GM19025 (cell line): ENCODE measurements at regions not wholly inside any gene's neighbourhood (a gene's known extent, or its start where the extent isn't known, plus 50 kb on each side); places are given as distances from the start of the nearest gene placed in this dataset.
"Not testable (repeated sequence)": the region's sequence is repeated elsewhere in the genome, so short reads cannot be mapped to it uniquely, and the experiment has no call there.

Experiments
- ATAC-seq: cut with Tn5 transposase; IDR thresholded peaks from one replicate; pipeline ENCODE4 v1.9.1; 2021; ENCODE audit warnings: mild to moderate bottlenecking, low read depth, moderate library complexity; ENCODE audit not compliant: unreplicated experiment

DNA sequence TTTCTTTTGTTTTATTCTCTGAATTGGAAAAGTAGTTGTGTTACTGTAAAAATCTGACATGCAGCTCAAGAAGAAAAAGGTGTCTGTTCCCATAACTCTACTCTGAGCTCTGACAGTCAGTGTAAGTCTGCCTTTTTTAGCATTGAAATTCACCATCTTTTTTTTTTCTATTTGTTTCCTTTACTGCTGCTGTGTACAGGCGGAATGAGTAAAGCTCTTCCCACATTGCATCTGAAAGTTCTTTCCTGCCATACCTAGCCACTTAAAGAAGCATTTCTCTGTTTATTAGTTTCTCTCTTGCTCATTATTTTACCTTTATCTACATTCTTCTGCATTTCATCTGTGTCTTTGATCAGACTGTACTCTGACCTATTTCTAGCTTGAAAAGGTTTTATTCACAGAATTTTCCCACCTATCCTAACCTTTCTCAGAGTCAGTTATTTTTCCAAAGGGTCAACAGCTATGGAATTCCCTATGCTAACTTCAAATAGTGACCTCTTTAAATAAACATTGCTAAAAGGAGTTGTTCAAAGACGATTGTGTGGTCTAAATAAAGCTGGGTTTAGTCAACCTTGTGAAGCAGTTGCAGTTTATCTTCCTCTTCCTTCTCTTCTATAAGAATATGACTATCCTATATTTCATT, 1303.1 kb upstream of the ZEB2 start:
- no peak for ATAC-seq

DNA sequence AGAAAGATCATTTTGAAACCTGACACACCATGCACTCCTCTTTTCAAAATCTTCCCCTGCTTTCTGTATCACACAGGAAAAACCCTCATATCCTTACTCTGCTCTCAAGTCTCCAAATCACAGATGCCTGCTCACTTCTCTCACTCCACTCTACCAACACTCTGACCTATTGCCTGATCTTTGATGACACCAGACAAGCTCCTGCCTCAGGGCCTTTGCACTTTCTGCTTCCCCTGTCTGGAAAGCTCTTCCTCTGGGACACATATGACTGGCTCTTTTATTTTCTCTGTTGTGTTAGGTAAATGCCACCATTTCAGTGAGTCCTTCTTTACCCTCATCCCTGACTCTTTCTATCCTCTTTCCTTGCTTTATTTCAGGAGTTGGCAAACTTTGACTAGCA, 1300.7 kb upstream of the ZEB2 start:
- ATAC-seq = no peak

- no peak for ATAC-seq
Observed at GRCh38 chr2:145818890-145819504, 1299.1 kb upstream of the ZEB2 start.

DNA sequence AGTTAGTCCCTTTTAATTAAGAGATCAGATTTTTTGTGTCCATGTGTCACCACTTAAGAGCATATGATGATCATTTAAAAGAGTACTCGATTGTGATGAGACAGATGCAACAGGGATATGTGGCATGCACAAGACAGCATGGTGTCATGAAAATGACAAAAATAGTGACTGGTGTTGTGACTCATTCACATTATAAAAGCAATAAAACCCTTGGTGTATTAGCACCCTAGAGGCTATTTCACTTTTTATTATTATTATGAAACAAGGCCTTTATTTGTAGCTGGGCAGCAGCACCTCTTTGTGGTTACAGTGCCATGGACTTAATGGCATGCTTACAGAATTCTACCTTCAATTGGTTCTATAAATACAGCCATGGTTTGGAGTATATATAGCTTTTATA, 1296.0 kb upstream of the ZEB2 start:
- ATAC-seq = no peak

DNA sequence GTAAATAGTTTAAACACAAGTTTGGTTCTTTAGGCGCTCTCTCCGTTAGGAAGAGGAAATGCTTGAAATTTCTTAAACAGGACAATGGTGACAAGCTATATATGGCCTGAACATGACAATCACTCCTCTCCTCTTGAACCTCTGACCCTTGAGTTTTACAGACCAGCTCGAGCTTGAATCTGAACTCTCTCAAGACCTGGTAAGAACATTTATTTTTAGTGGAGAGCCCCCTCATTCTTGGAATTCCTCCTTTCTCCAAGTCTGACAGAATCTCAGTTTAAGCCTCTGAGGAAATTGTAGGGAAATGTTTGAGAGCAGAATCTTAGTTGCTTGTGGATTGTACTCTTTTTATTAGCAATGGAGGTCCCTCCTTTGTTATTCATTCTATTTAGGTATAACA, 1293.6 kb upstream of the ZEB2 start:
- ATAC-seq = no peak

DNA sequence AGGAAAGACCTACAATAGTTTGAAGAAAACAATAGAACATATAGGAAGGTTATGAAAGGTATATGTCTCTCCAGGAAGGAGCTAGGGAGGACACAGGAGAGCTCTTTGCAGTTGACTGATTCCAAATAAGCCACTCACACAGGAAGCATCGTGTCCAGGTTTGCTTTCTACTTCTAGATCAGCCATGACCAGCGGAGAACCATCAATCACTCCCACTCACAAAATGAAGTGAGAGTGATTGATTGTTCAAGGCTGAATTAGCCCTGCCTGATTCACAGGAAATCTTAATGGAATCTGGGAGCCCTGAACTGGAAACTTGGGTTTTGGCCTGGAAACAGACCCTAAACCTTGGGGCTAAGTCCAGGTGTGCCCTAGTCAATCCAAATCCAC, 1292.2 kb upstream of the ZEB2 start:
- ATAC-seq = no peak

DNA sequence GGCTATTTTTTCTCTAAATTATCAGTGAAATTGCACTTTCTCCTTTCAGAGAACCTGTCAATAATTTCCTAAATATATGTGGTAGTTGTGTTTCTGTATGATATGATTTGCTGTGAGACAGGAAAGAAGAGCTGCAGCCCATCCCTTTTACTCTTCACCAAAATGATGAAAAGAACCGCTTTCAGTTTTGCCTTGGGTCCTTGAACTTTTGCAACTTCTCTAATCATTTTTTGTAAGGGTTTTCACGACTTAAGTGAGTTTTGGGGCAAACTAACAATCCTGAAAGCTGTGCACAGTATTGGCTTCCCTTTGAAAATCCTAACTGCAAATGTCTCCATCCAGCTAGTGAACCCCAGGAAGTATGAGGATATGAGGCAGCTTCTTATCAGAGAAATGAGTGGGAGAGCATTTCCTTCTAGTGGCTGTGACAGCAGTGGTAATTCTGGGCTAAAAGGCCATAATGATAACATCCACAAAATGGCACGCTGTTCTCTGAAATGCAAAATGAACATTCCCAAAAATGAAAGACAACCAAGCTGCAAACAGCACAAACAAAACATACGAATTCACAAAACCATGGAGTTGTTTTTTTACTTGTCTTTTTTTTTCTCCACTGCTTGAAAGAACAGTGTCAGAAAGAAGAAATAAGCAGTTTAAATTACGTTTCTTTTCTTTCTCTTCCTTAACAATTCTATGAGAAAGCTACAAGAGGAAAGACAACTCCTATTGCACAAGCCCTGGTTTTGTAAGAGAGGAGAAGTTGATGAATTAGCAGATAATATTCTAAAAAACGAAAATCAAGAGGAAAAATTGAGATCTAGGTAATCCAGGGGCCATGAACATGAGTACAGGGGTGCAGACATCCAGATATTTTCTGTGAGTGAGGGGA, 1291.6 kb upstream of the ZEB2 start:
- ATAC-seq = no peak

- ATAC-seq = no peak
Observed at GRCh38 chr2:145807968-145808367, 1288.0 kb upstream of the ZEB2 start.

- ATAC-seq = no peak
Observed at GRCh38 chr2:145807554-145807953, 1287.6 kb upstream of the ZEB2 start.

DNA sequence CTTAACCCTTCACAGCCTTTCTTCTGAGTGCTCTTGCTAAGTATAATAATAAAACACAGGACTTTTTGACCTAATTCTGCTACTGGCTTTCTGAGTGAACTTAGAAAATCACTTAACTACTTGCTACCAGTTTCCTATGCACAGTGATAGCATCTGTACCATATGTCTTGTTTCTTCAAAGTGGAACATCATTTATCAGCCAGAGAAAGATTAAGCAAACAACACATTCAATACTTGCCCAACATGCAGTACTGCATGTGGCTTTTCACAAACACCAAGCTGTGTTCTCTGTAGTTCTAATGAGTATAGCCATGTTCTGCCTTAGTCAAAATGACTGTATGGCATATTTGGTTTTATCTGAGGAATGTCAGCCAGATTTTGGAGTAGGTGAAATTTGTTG, 1286.6 kb upstream of the ZEB2 start:
- ATAC-seq = no peak

- ATAC-seq = no peak
Observed at GRCh38 chr2:145802133-145802532, 1282.2 kb upstream of the ZEB2 start.

GRCh38 chr2:145801210-145801609, 1281.3 kb upstream of the ZEB2 start:
- no peak for ATAC-seq

DNA sequence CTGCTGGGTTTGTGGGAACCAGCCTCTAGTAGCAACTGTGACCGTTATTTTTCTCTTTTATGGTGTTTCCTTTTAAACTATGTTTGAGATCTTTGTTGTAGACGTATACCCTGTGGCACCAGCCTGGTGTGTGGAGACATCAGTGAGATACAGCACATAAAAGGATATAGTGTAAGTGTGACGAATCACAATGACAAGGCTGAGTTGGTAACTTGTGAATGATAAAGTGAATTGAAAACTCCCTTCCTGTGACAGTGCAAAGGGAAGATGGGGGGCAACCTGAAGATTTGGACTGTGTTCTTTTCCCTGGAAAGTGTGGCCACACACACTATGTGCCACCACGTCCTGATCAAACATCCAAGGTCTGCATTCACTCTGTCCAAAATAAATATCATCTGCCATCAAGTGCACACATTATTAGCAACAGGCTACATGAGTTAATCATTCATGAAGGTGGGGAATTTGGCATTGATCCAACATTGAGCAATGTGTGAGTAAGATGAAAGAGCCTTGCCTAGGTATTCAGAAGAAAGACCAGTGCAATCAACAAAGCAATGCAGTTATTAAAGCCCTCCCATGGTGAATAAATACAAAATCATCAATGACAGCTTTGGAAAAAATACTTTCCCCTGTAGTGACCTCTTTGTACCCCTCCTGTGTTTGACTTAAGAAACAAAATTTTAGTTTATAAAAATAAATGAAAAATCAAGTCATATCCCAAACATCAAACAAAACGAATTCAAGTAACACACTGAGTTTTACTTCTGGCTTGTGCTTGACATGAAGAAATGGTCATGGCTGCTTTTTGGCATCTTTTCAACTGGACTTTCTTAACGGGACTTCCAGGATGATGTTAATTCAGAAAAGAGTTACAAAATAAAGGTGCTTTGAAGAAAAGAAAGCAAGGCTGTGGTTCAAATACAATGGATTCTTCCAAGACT, 1280.5 kb upstream of the ZEB2 start:
- no peak for ATAC-seq

DNA sequence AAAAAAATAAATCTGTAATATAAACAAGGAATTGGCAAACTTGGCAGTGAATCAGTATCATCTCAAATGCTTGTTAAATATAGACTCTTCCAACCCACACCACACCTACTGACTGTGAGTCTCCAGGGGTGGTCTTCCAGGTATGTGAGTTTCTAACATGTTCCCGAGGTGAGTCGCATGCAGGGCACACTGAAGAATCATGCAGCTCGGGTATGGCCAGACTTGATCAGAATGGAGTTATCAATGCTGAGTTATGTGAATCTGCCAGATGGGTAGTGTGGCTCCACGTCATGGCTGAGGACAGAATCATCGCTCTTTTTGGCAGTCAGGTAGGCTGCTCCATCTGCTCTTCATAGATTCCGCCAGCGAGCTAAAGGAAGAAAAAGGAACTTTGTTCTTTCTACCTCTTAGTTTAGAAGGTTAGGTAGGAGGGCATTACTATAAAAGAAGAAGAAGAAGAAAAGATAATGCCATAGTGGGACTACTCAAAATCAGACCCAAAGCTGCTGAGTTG, 1279.7 kb upstream of the ZEB2 start:
- no peak for ATAC-seq

DNA sequence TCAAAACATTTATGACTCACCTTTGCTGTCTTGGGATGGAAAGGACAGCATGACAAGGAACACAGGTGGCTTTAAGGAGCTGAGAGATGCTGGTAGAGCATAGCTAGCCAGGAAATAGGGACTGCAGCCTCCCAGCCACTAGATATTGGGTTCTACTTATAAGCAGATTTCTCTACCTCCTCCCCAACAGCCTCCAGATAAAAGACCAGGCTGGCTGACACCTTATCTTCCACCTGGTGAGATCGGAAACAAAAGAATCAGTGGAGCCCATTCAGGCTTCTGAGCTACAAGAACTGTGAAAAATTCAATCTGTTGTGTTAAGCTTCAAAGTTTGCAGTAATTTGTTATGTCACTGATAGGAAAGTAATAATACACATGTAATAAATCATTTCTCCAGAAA, 1278.5 kb upstream of the ZEB2 start:
- no peak for ATAC-seq

GRCh38 chr2:145797692-145798091, 1277.8 kb upstream of the ZEB2 start:
- ATAC-seq = no peak

GRCh38 chr2:145792745-145793144, 1272.8 kb upstream of the ZEB2 start:
- no peak for ATAC-seq

GRCh38 chr2:145789636-145790035, 1269.7 kb upstream of the ZEB2 start:
- ATAC-seq = no peak

DNA sequence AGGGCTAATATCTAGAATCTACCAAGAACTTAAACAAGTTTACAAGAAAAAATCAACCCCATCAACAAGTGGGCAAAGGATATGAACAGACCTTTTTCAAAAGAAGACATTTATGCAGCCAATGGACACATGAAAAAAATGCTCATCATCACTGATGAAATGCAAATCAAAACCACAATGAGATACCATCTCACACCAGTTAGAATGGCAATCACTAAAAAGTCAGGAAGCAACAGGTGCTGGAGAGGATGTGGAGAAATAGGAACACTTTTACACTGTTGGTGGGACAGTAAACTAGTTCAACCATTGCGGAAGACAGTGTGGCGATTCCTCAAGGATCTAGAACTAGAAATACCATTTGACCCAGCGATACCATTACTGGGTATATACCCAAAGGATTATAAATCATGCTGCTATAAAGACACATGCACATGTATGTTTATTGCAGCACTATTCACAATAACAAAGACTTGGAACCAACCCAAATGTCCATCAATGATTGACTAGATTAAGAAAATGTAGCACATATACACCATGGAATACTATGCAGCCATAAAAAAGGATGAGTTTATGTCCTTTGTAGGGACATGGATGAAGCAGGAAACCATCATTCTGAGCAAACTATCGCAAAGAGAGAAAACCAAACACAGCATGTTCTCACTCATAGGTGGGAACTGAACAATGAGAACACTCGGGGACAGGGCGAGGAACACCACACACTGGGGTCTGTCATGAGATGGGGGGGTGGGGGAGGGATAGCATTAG, 1267.9 kb upstream of the ZEB2 start:
- not testable (repeated sequence) for ATAC-seq

- ATAC-seq = not testable (repeated sequence)
Observed at GRCh38 chr2:145782607-145783006, 1262.7 kb upstream of the ZEB2 start.
